GM12875 (cell line): ENCODE measurements at regions not wholly inside any gene's neighbourhood (a gene's known extent, or its start where the extent isn't known, plus 50 kb on each side); places are given as distances from the start of the nearest gene placed in this dataset.

Experiments
- H3K4me3 ChIP-seq: one replicate; pipeline ENCODE4 v1.5.1; 2011; ENCODE audit warnings: low read depth, low read length, control low read depth
- TF ChIP-seq, protein P1 (sequence below): IDR thresholded peaks from 2 replicates; pipeline ENCODE4 v1.5.1; 2011; ENCODE audit warnings: low read depth, mild to moderate bottlenecking, control low read depth, inconsistent platforms, low read length, moderate library complexity, borderline replicate concordance; ENCODE audit not compliant: insufficient read depth

DNA sequence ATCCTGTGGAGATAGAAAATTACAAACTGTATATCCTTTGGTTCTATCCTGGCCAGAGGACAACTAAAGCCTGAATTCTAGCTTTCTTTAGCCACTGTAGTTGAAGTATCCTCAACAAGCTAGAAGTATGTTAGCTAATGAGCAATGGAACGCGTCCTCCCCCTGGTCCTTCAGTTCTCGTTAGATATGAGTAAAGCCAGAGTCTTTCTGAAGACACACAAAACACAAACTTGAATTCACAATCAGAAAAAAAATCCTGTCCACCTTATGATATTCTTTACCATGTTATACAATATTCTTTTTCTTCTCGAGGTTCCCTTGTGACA is 1527.0 kb upstream of the SLC10A2 start:
- no peak overlapping the region for H3K4me3 ChIP-seq

DNA sequence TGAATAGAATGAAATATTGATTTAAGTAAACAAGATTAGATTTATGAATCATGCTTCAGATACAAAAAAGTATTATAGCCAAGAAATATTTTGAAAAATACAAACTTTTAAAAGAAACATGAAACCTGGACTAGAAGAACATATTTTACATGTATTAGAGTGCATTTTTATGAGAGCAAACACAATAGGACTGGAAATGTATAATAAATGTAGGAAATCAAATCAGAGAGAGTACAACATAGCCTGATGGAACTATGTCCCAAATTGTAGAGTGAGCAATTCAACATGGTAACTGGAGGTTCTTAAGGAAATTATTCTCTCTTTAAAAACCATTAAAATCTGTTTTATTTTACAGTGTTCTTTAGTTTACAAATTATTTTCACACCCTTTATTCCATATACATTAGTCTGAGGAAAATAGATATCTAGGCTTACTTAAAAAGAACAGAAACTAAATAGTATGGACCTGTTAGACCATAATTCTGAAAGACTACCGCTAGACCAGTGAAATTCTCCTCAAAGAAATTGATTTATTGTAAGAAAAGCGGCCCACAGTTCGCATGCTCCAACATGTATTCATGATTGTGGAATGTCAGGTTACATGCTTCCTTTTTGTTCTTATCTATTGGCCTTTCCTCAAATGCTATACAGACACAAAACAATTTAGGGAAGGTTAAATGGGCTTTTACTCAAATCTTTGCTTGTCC is 1526.5 kb upstream of the SLC10A2 start:
- TF ChIP-seq, protein P1, sequence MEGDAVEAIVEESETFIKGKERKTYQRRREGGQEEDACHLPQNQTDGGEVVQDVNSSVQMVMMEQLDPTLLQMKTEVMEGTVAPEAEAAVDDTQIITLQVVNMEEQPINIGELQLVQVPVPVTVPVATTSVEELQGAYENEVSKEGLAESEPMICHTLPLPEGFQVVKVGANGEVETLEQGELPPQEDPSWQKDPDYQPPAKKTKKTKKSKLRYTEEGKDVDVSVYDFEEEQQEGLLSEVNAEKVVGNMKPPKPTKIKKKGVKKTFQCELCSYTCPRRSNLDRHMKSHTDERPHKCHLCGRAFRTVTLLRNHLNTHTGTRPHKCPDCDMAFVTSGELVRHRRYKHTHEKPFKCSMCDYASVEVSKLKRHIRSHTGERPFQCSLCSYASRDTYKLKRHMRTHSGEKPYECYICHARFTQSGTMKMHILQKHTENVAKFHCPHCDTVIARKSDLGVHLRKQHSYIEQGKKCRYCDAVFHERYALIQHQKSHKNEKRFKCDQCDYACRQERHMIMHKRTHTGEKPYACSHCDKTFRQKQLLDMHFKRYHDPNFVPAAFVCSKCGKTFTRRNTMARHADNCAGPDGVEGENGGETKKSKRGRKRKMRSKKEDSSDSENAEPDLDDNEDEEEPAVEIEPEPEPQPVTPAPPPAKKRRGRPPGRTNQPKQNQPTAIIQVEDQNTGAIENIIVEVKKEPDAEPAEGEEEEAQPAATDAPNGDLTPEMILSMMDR = no peak
- no peak overlapping the region for H3K4me3 ChIP-seq

More for the DNA sequence above, 1527.0 kb upstream of the SLC10A2 start:
- TF ChIP-seq, protein P1 = no peak

DNA sequence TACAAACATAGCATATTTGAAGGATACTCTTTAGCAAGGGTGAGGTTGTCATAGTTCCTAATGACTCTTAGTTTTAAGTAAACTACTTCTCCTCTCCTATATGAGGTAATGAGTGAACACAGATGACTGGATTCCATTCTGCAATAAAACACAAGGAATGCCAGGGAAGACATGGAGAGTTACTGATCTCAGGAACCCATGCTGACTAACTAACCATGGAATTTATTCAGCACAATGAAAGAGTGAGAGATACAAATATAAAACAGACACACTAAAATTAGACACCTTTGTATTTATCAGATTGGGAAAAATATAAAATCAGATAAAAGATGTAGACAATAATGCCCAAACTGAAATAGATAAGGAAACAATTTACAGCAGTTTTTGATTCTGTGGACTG is 1525.9 kb upstream of the SLC10A2 start:
- H3K4me3 ChIP-seq = no peak overlapping the region
- TF ChIP-seq, protein P1 = no peak

DNA sequence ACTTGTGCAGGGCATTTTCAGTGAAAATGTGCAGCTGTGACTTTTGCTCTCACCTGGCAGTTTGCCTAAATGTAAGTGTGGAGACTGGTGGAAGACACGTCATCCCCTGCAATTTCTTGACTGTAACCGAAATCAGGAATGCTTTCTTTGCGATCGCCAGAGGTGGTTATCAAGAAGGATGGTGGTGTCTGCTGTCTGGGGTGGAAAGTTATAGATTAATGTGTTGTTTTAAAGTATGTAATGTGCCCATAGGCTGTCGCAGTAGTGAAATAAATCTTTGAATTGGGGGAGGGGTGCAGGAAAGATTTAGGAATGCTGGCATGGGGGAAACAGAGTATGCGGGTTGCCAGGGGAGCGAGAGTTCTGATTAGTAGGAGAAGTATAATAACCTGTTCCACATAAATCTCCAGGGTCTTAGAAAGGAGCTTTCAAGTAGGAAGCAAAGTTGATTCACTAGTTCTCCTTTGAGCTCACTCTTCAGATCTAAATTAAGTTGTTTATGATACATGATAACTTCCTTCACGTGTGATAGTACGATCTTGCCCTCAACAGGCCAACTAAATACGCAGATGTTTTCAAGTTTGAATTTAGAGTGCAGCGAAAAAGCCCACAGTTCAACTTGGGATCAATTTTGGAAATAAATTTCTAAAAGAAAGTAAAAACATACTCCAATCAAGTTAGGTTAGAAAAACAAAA is 1520.0 kb upstream of the SLC10A2 start:
- TF ChIP-seq, protein P1 = no peak
- no peak overlapping the region for H3K4me3 ChIP-seq

DNA sequence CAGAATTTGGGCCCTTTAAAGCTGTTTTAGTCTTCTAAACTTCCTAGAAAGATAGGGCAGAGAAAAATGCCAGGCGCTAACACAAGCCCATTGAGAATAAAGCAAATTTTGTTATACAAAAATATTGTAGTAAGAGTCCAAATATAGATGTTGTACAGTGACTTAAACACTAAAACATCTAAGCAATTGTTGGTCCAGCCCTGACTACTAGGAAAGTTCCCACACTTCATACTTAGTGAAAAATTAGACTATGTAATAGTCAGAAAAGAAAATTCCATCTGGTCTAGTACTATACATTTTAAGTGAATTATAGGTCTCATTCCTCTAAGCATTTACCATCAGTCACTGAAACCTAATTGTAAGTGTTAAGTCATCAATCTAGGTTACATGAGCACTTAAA is 1518.3 kb upstream of the SLC10A2 start:
- TF ChIP-seq, protein P1 = no peak
- H3K4me3 ChIP-seq = no peak overlapping the region

DNA sequence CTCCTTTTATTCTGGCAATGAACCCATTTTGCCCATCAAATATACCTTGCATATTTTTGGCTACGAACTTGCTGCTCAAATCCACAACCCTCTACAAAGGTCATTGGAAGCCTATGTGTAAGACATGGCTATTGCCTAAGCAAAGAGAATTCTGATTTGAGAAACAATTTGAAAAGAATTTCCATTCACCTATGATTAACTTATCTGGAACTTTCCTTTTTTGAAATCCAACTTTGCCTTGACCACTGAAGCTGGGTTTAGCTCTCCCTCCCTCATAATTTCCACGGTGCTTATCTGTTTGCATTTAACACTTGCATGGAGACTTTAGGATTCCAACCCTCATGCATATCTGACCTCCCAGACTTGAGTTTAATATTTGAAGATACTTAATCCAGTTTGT is 1514.7 kb upstream of the SLC10A2 start:
- TF ChIP-seq, protein P1 = no peak
- H3K4me3 ChIP-seq = no peak overlapping the region

DNA sequence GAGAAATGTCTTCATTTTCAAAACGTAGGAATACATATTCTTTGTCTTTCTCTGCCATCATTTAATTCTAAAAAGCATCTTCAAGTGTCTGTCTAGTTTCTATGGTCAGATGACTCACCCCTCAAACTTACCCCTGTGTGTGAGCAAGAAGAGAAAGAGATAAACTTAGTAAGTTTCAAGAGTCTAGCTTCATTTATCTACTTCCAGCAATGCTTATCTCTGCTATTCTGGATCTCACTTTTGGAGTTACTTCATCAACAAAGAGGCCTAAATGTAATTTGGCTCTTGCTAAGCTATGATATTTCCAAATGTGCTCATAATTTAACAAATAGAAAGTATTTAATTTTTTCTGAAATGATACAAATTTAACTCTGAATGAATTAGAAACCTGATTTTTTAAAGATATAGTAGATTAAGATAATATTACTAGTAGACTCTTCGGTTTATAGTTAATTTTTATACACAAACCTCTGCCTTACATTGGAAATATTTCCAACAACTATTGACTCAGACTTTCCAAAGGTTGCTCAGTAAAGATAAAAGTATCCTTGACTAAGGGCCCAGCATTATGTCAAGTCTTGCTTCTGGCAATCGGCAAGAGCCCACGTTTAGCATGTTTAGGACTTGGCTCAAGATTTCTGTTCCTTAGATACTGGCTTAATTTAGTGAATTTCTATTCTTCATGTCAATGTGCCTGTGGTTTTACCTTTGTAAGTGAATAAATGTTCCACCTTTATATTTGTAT is 1511.0 kb upstream of the SLC10A2 start:
- H3K4me3 ChIP-seq = no peak overlapping the region
- TF ChIP-seq, protein P1 = no peak
